Upper lobe of right lung (tissue), 1 donor: ENCODE measurements at regions not wholly inside any gene's neighbourhood (a gene's known extent, or its start where the extent isn't known, plus 50 kb on each side); places are given as distances from the start of the nearest gene placed in this dataset.
"Not testable (repeated sequence)": the region's sequence is repeated elsewhere in the genome, so short reads cannot be mapped to it uniquely, and the experiment has no call there.

Experiments
- ATAC-seq: fragments of 200-7000 bp; cut with Tn5 transposase; one replicate; pipeline ENCODE4 v1.9.1; 2020; ENCODE audit warnings: mild to moderate bottlenecking, moderate library complexity
- DNase-seq: peaks from one replicate; pipeline ENCODE4 v3.0.0-alpha.2; 2020
- H3K27ac ChIP-seq: fragments of 200-600 bp; one replicate; pipeline ENCODE4 v1.8.0; 2022
- H3K27me3 ChIP-seq: fragments of 200-600 bp; one replicate; pipeline ENCODE4 v1.8.0; 2022; ENCODE audit warnings: mild to moderate bottlenecking
- H3K36me3 ChIP-seq: fragments of 200-600 bp; one replicate; pipeline ENCODE4 v1.8.0; 2022
- H3K4me1 ChIP-seq: fragments of 200-600 bp; one replicate; pipeline ENCODE4 v1.8.0; 2022
- H3K4me3 ChIP-seq: fragments of 200-600 bp; one replicate; pipeline ENCODE4 v1.8.0; 2022; ENCODE audit warnings: mild to moderate bottlenecking
- H3K9me3 ChIP-seq: fragments of 200-600 bp; one replicate; pipeline ENCODE4 v1.8.0; 2022
- CTCF ChIP-seq: fragments of 200-600 bp; IDR thresholded peaks from one replicate; pipeline ENCODE4 v1.8.0; 2022; ENCODE audit warnings: antibody characterized with exemption
- intact Hi-C: fragments of 100-400 bp; cut with DNase I; formaldehyde crosslinking; loops from one replicate; pipeline ENCODE4 v1.11.0; 2022
- donor health status: DM: no; HTN: yes; CAD: no; lungs with severe emphysema.

- no peak for DNase-seq
- no peak for ATAC-seq
Measured at GRCh38 chr4:28010577-28011240, 1150.1 kb downstream of the STIM2 start.

GRCh38 chr4:28014469-28014868 is 1153.8 kb downstream of the STIM2 start:
- H3K4me1 ChIP-seq = no peaks in the 10 kb centered on the region
- intact Hi-C loops = no loop called here
- no peak overlapping the region for H3K27ac ChIP-seq
- no peaks in the 10 kb centered on the region for H3K9me3 ChIP-seq
- H3K27me3 ChIP-seq = no peaks in the 10 kb centered on the region
- DNase-seq = no peak
- ATAC-seq = peak; percentile 13
- H3K36me3 ChIP-seq = no peaks in the 10 kb centered on the region
- TF ChIP-seq CTCF = no peak
- H3K4me3 ChIP-seq = no peak overlapping the region

More at GRCh38 chr4:28010577-28011240, 1150.1 kb downstream of the STIM2 start:
- no peaks in the 10 kb centered on the region for H3K36me3 ChIP-seq
- H3K4me3 ChIP-seq = no peak overlapping the region
- TF ChIP-seq CTCF = no peak
- intact Hi-C loops = no loop called here
- no peaks in the 10 kb centered on the region for H3K9me3 ChIP-seq
- no peaks in the 10 kb centered on the region for H3K27me3 ChIP-seq
- no peak overlapping the region for H3K27ac ChIP-seq
- H3K4me1 ChIP-seq = no peaks in the 10 kb centered on the region

- intact Hi-C loops = no loop called here
- TF ChIP-seq CTCF = no peak
- H3K9me3 ChIP-seq = no peaks in the 10 kb centered on the region
- no peak overlapping the region for H3K27ac ChIP-seq
- no peaks in the 10 kb centered on the region for H3K4me1 ChIP-seq
- H3K36me3 ChIP-seq = no peaks in the 10 kb centered on the region
- DNase-seq (no peak), ATAC-seq (no peak)
- no peaks in the 10 kb centered on the region for H3K27me3 ChIP-seq
- no peak overlapping the region for H3K4me3 ChIP-seq
Measured at GRCh38 chr4:28015996-28016395, 1155.4 kb downstream of the STIM2 start.

- H3K9me3 ChIP-seq, ATAC-seq, H3K4me1 ChIP-seq, DNase-seq, H3K36me3 ChIP-seq, H3K4me3 ChIP-seq, intact Hi-C loops, H3K27ac ChIP-seq, H3K27me3 ChIP-seq: not testable (repeated sequence)
Measured at GRCh38 chr4:28038253-28038652, 1177.6 kb downstream of the STIM2 start.

GRCh38 chr4:28062562-28062961 is 1201.9 kb downstream of the STIM2 start:
- no peak for TF ChIP-seq CTCF
- intact Hi-C loops = no loop called here
- no peak for ATAC-seq

GRCh38 chr4:28073860-28074555 is 1213.4 kb downstream of the STIM2 start:
- H3K4me3 ChIP-seq = no peak overlapping the region
- no peak overlapping the region for H3K27ac ChIP-seq
- H3K9me3 ChIP-seq = peaks cover 3% of the 10 kb centered on the region
- intact Hi-C loops = no loop called here
- no peak for TF ChIP-seq CTCF
- H3K36me3 ChIP-seq = no peaks in the 10 kb centered on the region
- no peaks in the 10 kb centered on the region for H3K4me1 ChIP-seq
- no peak for ATAC-seq
- no peaks in the 10 kb centered on the region for H3K27me3 ChIP-seq
- DNase-seq = no peak

More at GRCh38 chr4:28062562-28062961, 1201.9 kb downstream of the STIM2 start:
- Histone ChIP-seq H3K4me3 (no peak overlapping the region), H3K27me3 (no peaks in the 10 kb centered on the region), H3K4me1 (no peaks in the 10 kb centered on the region), H3K36me3 (no peaks in the 10 kb centered on the region), H3K9me3 (no peaks in the 10 kb centered on the region), H3K27ac (no peak overlapping the region)
- DNase-seq = no peak
